Fibroblast of lung (primary cell): ENCODE measurements at regions not wholly inside any gene's neighbourhood (a gene's known extent, or its start where the extent isn't known, plus 50 kb on each side); places are given as distances from the start of the nearest gene placed in this dataset.

Experiments
- CTCF ChIP-seq, 2 donors: IDR thresholded peaks in 1 of 2; conservative IDR thresholded peaks in 1 of 2; 1 replicate in 1 of 2; 2 replicates in 1 of 2; pipeline ENCODE4 v1.5.1; 2011 to 2012; ENCODE audit warnings: low read length in 2 of 2, control low read depth in 1 of 2, inconsistent platforms in 1 of 2, low read depth in 1 of 2, mild to moderate bottlenecking in 1 of 2
- EZH2 ChIP-seq: IDR thresholded peaks from 2 replicates; pipeline ENCODE4 v1.5.1; 2012; ENCODE audit warnings: low read length, control low read depth, mild to moderate bottlenecking; ENCODE audit errors: missing control alignments

- TF ChIP-seq CTCF (conservative IDR thresholded peaks at IDR 0.05 in 1 of 2, IDR thresholded peaks at IDR 0.05 in 1 of 2; ENCODE audit: low read depth in 1 of 2, low read length in 2 of 2) (no peak), EZH2 (no peak)
These were observed 578.8 kb downstream of the KCNT2 start for GRCh38 chr1:196029410-196029809.
